Aorta (tissue), 5 donors: ENCODE measurements at regions not wholly inside any gene's neighbourhood (a gene's known extent, or its start where the extent isn't known, plus 50 kb on each side); places are given as distances from the start of the nearest gene placed in this dataset.

Experiments used
- ATAC-seq: fragments of 200-7000 bp; cut with Tn5 transposase; one replicate; pipeline ENCODE4 v1.9.1; 2022; ENCODE audit warnings: moderate library complexity; ENCODE audit not compliant: low FRiP score
- DNase-seq, 2 donors: peaks; one replicate each; pipeline ENCODE4 v3.0.0-alpha.2; 2020
- H3K27ac ChIP-seq, 2 donors: one replicate each; pipeline ENCODE4 v1.5.1; 2013; ENCODE audit warnings: low read length in 2 of 2, mild to moderate bottlenecking in 2 of 2, moderate library complexity in 2 of 2, control low read depth in 1 of 2, inconsistent platforms in 1 of 2, low read depth in 1 of 2
- H3K27me3 ChIP-seq, 2 donors: one replicate each; pipeline ENCODE4 v1.6.1; 2013; ENCODE audit warnings: control low read depth in 1 of 2, low read length in 1 of 2, mild to moderate bottlenecking in 1 of 2, moderate library complexity in 1 of 2; ENCODE audit not compliant: insufficient read depth in 2 of 2, control insufficient read depth in 1 of 2
- H3K36me3 ChIP-seq, 2 donors: one replicate each; pipeline ENCODE4 v1.6.1; 2013; ENCODE audit warnings: control low read depth in 1 of 2, low read length in 1 of 2, mild to moderate bottlenecking in 1 of 2; ENCODE audit not compliant: insufficient read depth in 2 of 2, control insufficient read depth in 1 of 2
- H3K4me1 ChIP-seq, 2 donors: one replicate each; pipeline ENCODE4 v1.6.1; 2013; ENCODE audit warnings: low read length in 2 of 2, control low read depth in 1 of 2, mild to moderate bottlenecking in 1 of 2, moderate library complexity in 1 of 2; ENCODE audit not compliant: insufficient read depth in 2 of 2, control insufficient read depth in 1 of 2
- H3K4me3 ChIP-seq, 2 donors: one replicate each; pipeline ENCODE4 v1.5.1; 2013; ENCODE audit warnings: low read length in 2 of 2, control low read depth in 1 of 2, mild to moderate bottlenecking in 1 of 2
- H3K9me3 ChIP-seq: one replicate; pipeline ENCODE4 v1.6.1; 2013; ENCODE audit warnings: mild to moderate bottlenecking, low read length; ENCODE audit not compliant: control insufficient read depth
- WGBS, 2 donors: extraction: QIAGEN DNeasy Blood & Tissue Kit; methylation state at CpG; one replicate each; pipeline ENCODE4 v1.1.7; 2013; 5-methylcytosine and 5-hydroxymethylcytosine counted together
- intact Hi-C, 2 donors: fragments of 100-400 bp; cut with DNase I; formaldehyde crosslinking; loops; one replicate each; pipeline versions ENCODE4 v1.14.2 to v1.15.0; 2022
- donor health status: healthy with polysubstance abuse.
- donor health status: Bipolar disorder and iron deficiency.
- donor health status: DM: no; HTN: no; CAD: no.
- donor health status: DM: no; HTN: no; CAD: no.
- donor health status: DM: yes; HTN: yes; CAD: no.

GRCh38 chr17:79350533-79350932, 260.3 kb downstream of the RBFOX3 start:
- no peaks in the 10 kb centered on the region for H3K9me3 ChIP-seq
- no peaks in the 10 kb centered on the region for H3K27me3 ChIP-seq
- no peak for DNase-seq
- no peak overlapping the region for H3K4me3 ChIP-seq
- WGBS, 2 donors = 82 to 84% methylated on average over 7 of the region's 7 CpGs
- no peak overlapping the region for H3K27ac ChIP-seq
- H3K4me1 ChIP-seq = no peaks in the 10 kb centered on the region
- ATAC-seq = no peak
- H3K36me3 ChIP-seq = no peaks in the 10 kb centered on the region
- intact Hi-C loops = no loop called here

GRCh38 chr17:79349506-79350400, 261.1 kb downstream of the RBFOX3 start:
- H3K27me3 ChIP-seq = no peaks in the 10 kb centered on the region
- intact Hi-C loops = no loop called here
- H3K9me3 ChIP-seq = peaks cover under 1% of the 10 kb centered on the region
- ATAC-seq (no peak), DNase-seq (no peak)
- H3K36me3 ChIP-seq = no peaks in the 10 kb centered on the region
- H3K4me3 ChIP-seq = no peak overlapping the region
- 78 to 79% methylated on average over 22 of the region's 22 CpGs for WGBS, 2 donors
- no peak overlapping the region for H3K27ac ChIP-seq
- H3K4me1 ChIP-seq = no peaks in the 10 kb centered on the region

- Histone ChIP-seq H3K27ac (no peak overlapping the region), H3K36me3 (no peaks in the 10 kb centered on the region), H3K9me3 (peaks cover 4% of the 10 kb centered on the region), H3K4me3 (no peak overlapping the region), H3K4me1 (no peaks in the 10 kb centered on the region), H3K27me3 (no peaks in the 10 kb centered on the region)
- WGBS, 2 donors = 57 to 58% methylated on average over 9 of the region's 9 CpGs
- intact Hi-C loops = no loop called here
- ATAC-seq = no peak
- no peak for DNase-seq
Observed at GRCh38 chr17:79342376-79342775, 267.8 kb downstream of the ENGASE start.

GRCh38 chr17:79341816-79342215, 267.2 kb downstream of the ENGASE start:
- intact Hi-C loops = no loop called here

GRCh38 chr17:79341222-79341780, 266.7 kb downstream of the ENGASE start:
- peaks cover 4% of the 10 kb centered on the region for H3K9me3 ChIP-seq
- no peaks in the 10 kb centered on the region for H3K4me1 ChIP-seq
- H3K27ac ChIP-seq = no peak overlapping the region
- H3K36me3 ChIP-seq = no peaks in the 10 kb centered on the region
- intact Hi-C loops = no loop called here
- no peaks in the 10 kb centered on the region for H3K27me3 ChIP-seq
- H3K4me3 ChIP-seq = no peak overlapping the region
- 69 to 72% methylated on average over 8 of the region's 8 CpGs for WGBS, 2 donors
- DNase-seq (no peak), ATAC-seq (no peak)

More at GRCh38 chr17:79341816-79342215, 267.2 kb downstream of the ENGASE start:
- Histone ChIP-seq H3K4me3 (no peak overlapping the region), H3K27ac (no peak overlapping the region), H3K4me1 (no peaks in the 10 kb centered on the region), H3K9me3 (peaks cover 4% of the 10 kb centered on the region), H3K27me3 (no peaks in the 10 kb centered on the region), H3K36me3 (no peaks in the 10 kb centered on the region)
- no peak for DNase-seq
- no peak for ATAC-seq
- whole genome bisulfite sequencing, 2 donors = 57 to 58% methylated on average over 8 of the region's 8 CpGs

GRCh38 chr17:79340333-79341221, 266.0 kb downstream of the ENGASE start:
- peaks cover 4% of the 10 kb centered on the region for H3K9me3 ChIP-seq
- no peaks in the 10 kb centered on the region for H3K4me1 ChIP-seq
- DNase-seq (peak; percentile 8 to 20), ATAC-seq (no peak)
- no peak overlapping the region for H3K27ac ChIP-seq
- whole genome bisulfite sequencing, 2 donors = 43 to 48% methylated on average over 12 of the region's 12 CpGs
- no peak overlapping the region for H3K4me3 ChIP-seq
- H3K36me3 ChIP-seq = no peaks in the 10 kb centered on the region
- intact Hi-C loops = no loop called here
- H3K27me3 ChIP-seq = no peaks in the 10 kb centered on the region

GRCh38 chr17:79339321-79339720, 264.7 kb downstream of the ENGASE start:
- WGBS, 2 donors = 67 to 71% methylated on average over 7 of the region's 7 CpGs

GRCh38 chr17:79338604-79339003, 264.0 kb downstream of the ENGASE start:
- Histone ChIP-seq H3K9me3 (peaks cover 2% of the 10 kb centered on the region), H3K4me3 (no peak overlapping the region), H3K36me3 (no peaks in the 10 kb centered on the region), H3K27ac (no peak overlapping the region), H3K4me1 (no peaks in the 10 kb centered on the region), H3K27me3 (no peaks in the 10 kb centered on the region)
- intact Hi-C loops = no loop called here
- 51 to 52% methylated on average over 4 of the region's 4 CpGs for WGBS, 2 donors
- DNase-seq (no peak), ATAC-seq (no peak)

More at GRCh38 chr17:79339321-79339720, 264.7 kb downstream of the ENGASE start:
- Histone ChIP-seq H3K27ac (no peak overlapping the region), H3K27me3 (no peaks in the 10 kb centered on the region), H3K4me3 (no peak overlapping the region), H3K36me3 (no peaks in the 10 kb centered on the region), H3K9me3 (peaks cover 3% of the 10 kb centered on the region), H3K4me1 (no peaks in the 10 kb centered on the region)
- intact Hi-C loops = no loop called here
- DNase-seq (no peak), ATAC-seq (no peak)
